Mesothelial cell of epicardium (in vitro differentiated cells): ENCODE measurements at regions not wholly inside any gene's neighbourhood (a gene's known extent, or its start where the extent isn't known, plus 50 kb on each side); places are given as distances from the start of the nearest gene placed in this dataset.

Experiments used
- DNase-seq, 2 experiments: peaks; one replicate each; pipeline ENCODE4 v3.0.0; 2021; ENCODE audit warnings: low spot score in 2 of 2; ENCODE audit not compliant: unreplicated experiment in 2 of 2
- H3K27ac Mint-ChIP-seq: 2 replicates; pipeline ENCODE4 v1.8.0; 2021; ENCODE audit warnings: mixed read lengths
- H3K27me3 Mint-ChIP-seq: 2 replicates; pipeline ENCODE4 v1.8.0; 2021; ENCODE audit warnings: low read depth, mixed read lengths
- H3K36me3 Mint-ChIP-seq: 2 replicates; pipeline ENCODE4 v1.8.0; 2021; ENCODE audit warnings: mixed read lengths
- H3K4me1 Mint-ChIP-seq: 2 replicates; pipeline ENCODE4 v1.8.0; 2021; ENCODE audit warnings: mixed read lengths
- H3K4me3 Mint-ChIP-seq: 2 replicates; pipeline ENCODE4 v1.8.0; 2021; ENCODE audit warnings: mild to moderate bottlenecking, moderate library complexity, mixed read lengths
- H3K9me3 Mint-ChIP-seq: 2 replicates; pipeline ENCODE4 v1.8.0; 2021; ENCODE audit warnings: mixed read lengths
- CTCF ChIP-seq: fragments of 200-600 bp; sonication (generic); IDR thresholded peaks from one replicate; pipeline ENCODE4 v1.5.0; 2021; ENCODE audit warnings: antibody characterized with exemption; ENCODE audit not compliant: unreplicated experiment

GRCh38 chr20:52838510-52839241 lies 133.5 kb upstream of the TSHZ2 start:
- no peak for TF ChIP-seq CTCF
- Mint-ChIP-seq H3K27me3 (peaks cover 8% of the 10 kb centered on the region), H3K27ac (no peak overlapping the region), H3K4me3 (no peak overlapping the region), H3K36me3 (no peaks in the 10 kb centered on the region), H3K4me1 (no peaks in the 10 kb centered on the region), H3K9me3 (no peaks in the 10 kb centered on the region)
- DNase-seq = no peak

DNA sequence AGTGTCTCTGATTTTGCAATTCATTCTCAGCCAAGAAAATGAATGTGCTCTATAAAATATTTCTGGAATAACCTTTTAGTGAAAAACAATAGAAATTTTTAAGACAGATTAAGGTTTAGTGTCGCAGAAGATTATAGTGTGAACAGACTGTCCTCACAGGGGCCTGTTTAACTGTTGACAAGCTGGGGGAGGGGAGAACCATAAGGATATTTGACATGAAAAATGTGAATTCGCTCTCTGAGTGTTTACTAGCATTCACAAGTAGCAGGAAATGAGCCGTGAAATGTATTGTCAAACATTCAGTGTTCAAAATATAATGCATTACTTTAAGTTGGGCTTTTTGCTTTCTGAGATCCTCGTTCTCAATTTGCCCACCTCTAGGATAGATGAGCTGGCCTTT lies 134.8 kb upstream of the TSHZ2 start:
- H3K9me3 Mint-ChIP-seq = no peaks in the 10 kb centered on the region
- peaks cover 5% of the 10 kb centered on the region for H3K27me3 Mint-ChIP-seq
- TF ChIP-seq CTCF = no peak
- no peak for DNase-seq
- no peak overlapping the region for H3K27ac Mint-ChIP-seq
- H3K4me1 Mint-ChIP-seq = no peaks in the 10 kb centered on the region
- no peaks in the 10 kb centered on the region for H3K36me3 Mint-ChIP-seq
- H3K4me3 Mint-ChIP-seq = no peak overlapping the region

DNA sequence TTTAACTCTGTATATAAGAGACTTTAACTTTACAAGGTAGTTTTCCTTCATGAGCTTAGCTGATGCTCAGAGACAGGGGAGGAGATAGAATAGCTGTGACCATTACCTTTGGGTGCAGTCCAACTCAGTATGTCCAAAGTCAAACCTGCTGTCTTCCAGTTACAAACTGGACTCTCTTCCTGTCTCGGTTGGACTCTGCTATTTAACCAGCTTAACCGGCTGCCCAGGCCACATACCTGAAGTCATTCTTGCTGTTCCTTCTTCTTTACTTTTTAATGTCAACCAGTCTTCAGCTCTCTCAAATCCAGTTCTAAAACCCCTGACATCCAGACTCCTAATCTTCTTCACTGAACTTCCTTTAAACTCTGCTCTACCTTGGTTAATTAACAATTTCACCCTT lies 138.3 kb upstream of the TSHZ2 start:
- Mint-ChIP-seq H3K27ac (no peak overlapping the region), H3K27me3 (peaks cover 12% of the 10 kb centered on the region)
- no peak for TF ChIP-seq CTCF

DNA sequence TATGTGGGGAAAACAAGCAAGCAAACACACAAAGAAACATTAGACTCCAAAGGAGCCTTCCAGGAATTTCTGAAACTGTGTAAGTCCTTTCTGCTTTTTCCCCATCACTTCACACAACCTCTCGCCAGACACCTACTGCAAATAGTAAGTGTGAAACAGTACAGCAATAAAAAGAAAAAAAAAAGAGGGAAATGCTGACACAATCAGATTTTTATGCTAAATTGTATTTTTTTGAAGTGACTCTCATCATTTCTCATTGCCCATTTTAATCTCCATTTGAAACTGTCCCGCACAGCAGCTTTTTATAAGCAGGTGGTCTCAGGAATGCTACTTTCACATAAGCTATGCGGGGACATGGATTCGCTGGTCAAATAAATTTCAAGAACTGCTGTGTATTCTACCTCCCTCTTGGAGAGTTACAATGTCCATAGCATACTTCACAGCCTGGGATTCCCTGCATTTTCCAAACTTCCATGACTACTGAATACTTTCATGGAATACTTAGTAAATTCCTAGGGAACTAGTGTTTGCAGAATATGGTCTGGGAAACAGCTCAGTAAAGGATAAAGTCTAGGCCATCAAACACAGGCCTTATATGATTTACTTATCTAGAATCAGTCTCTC lies 139.9 kb upstream of the TSHZ2 start:
- Mint-ChIP-seq H3K27ac (no peak overlapping the region), H3K27me3 (peaks cover 15% of the 10 kb centered on the region), H3K4me1 (no peaks in the 10 kb centered on the region), H3K9me3 (peaks cover 12% of the 10 kb centered on the region), H3K36me3 (peaks cover 6% of the 10 kb centered on the region), H3K4me3 (no peak overlapping the region)
- DNase-seq = no peak
- no peak for TF ChIP-seq CTCF

More for the DNA sequence above, 138.3 kb upstream of the TSHZ2 start:
- Mint-ChIP-seq H3K9me3 (peaks cover 12% of the 10 kb centered on the region), H3K36me3 (peaks cover 6% of the 10 kb centered on the region), H3K4me1 (no peaks in the 10 kb centered on the region), H3K4me3 (no peak overlapping the region)
- no peak for DNase-seq

DNA sequence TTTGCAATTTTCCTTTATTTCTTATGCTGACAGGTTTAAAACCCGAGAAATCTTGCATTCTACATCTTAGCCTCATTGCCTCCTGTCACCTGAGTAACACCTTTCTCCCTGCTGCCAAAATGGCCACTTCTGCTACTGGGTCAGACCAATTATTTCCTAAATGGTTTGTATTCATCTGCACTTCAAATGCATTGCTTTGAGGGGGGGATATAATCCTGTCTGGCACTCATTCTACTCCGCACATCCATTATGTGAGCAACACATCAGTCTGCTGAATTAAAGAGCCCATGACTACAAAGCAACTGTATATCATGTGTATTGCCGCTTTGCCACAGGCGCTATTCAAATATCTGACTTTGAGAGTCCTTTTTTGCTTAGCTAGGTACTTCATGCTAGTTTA lies 141.6 kb upstream of the TSHZ2 start:
- H3K4me3 Mint-ChIP-seq = no peak overlapping the region
- peaks cover 6% of the 10 kb centered on the region for H3K36me3 Mint-ChIP-seq
- H3K27me3 Mint-ChIP-seq = peaks cover 15% of the 10 kb centered on the region
- H3K4me1 Mint-ChIP-seq = no peaks in the 10 kb centered on the region
- no peak for DNase-seq
- peaks cover 18% of the 10 kb centered on the region for H3K9me3 Mint-ChIP-seq
- TF ChIP-seq CTCF = no peak
- no peak overlapping the region for H3K27ac Mint-ChIP-seq
